GM21447 (cell line): ENCODE measurements at regions not wholly inside any gene's neighbourhood (a gene's known extent, or its start where the extent isn't known, plus 50 kb on each side); places are given as distances from the start of the nearest gene placed in this dataset.

Source experiments
- ATAC-seq: cut with Tn5 transposase; IDR thresholded peaks from one replicate; pipeline ENCODE4 v1.9.1; 2021; ENCODE audit not compliant: unreplicated experiment

GRCh38 chr13:105814902-105815250, 720.6 kb downstream of the EFNB2 start:
- ATAC-seq, result no peak

- no peak for ATAC-seq
Measured at GRCh38 chr13:105814219-105814901, 721.1 kb downstream of the EFNB2 start.

- no peak for ATAC-seq
Measured at GRCh38 chr13:105806628-105806920, 728.9 kb downstream of the EFNB2 start.

GRCh38 chr13:105805892-105806627, 729.4 kb downstream of the EFNB2 start:
- ATAC-seq, result no peak

GRCh38 chr13:105804561-105805190, 730.8 kb downstream of the EFNB2 start:
- no peak for ATAC-seq

GRCh38 chr13:105799155-105799554, 736.3 kb downstream of the EFNB2 start:
- ATAC-seq, result no peak

GRCh38 chr13:105798541-105798940, 736.9 kb downstream of the EFNB2 start:
- ATAC-seq, result no peak

GRCh38 chr13:105796081-105796480, 739.4 kb downstream of the EFNB2 start:
- ATAC-seq, result no peak

- no peak for ATAC-seq
Measured at GRCh38 chr13:105790923-105791322, 744.5 kb downstream of the EFNB2 start.

- ATAC-seq, result no peak
Measured at GRCh38 chr13:105788530-105788929, 746.9 kb downstream of the EFNB2 start.

GRCh38 chr13:105787632-105788031, 747.8 kb downstream of the EFNB2 start:
- ATAC-seq, result no peak

GRCh38 chr13:105785436-105785835, 750.0 kb downstream of the EFNB2 start:
- no peak for ATAC-seq

GRCh38 chr13:105783261-105783660, 752.2 kb downstream of the EFNB2 start:
- no peak for ATAC-seq

- no peak for ATAC-seq
Measured at GRCh38 chr13:105778196-105778595, 757.3 kb downstream of the EFNB2 start.

GRCh38 chr13:105774739-105775460, 760.6 kb downstream of the EFNB2 start:
- no peak for ATAC-seq

- no peak for ATAC-seq
Measured at GRCh38 chr13:105773863-105774538, 761.5 kb downstream of the EFNB2 start.

- no peak for ATAC-seq
Measured at GRCh38 chr13:105773241-105773640, 762.2 kb downstream of the EFNB2 start.

GRCh38 chr13:105764486-105764885, 771.0 kb downstream of the EFNB2 start:
- no peak for ATAC-seq

GRCh38 chr13:105763851-105764250, 771.6 kb downstream of the EFNB2 start:
- ATAC-seq, result no peak

- no peak for ATAC-seq
Measured at GRCh38 chr13:105762096-105762495, 773.4 kb downstream of the EFNB2 start.
